ENCODE measurements at regions not wholly inside any gene's neighbourhood (a gene's known extent, or its start where the extent isn't known, plus 50 kb on each side); places are given as distances from the start of the nearest gene placed in this dataset.
"Not testable (repeated sequence)": the region's sequence is repeated elsewhere in the genome, so short reads cannot be mapped to it uniquely, and the experiment has no call there.

- DNase-seq (ENCODE audit: low spot score): peak; percentile 85
These were observed 167.7 kb downstream of the TOMM20 start for GRCh38 chr1:234960722-234961455.

GRCh38 chr1:234958706-234959657 lies 169.7 kb downstream of the TOMM20 start:
- DNase-seq (ENCODE audit: low spot score): no peak

GRCh38 chr1:234958066-234958705 lies 170.5 kb downstream of the TOMM20 start:
- DNase-seq (ENCODE audit: low spot score): no peak

GRCh38 chr1:234957330-234958065 lies 171.1 kb downstream of the TOMM20 start:
- peak; percentile 81 for DNase-seq (ENCODE audit: low spot score)

GRCh38 chr1:234956821-234957329 lies 171.8 kb downstream of the TOMM20 start:
- no peak for DNase-seq (ENCODE audit: low spot score)

GRCh38 chr1:234955107-234955731 lies 173.4 kb downstream of the TOMM20 start:
- DNase-seq (ENCODE audit: low spot score): peak; percentile 74

- DNase-seq (ENCODE audit: low spot score): no peak
These were observed 174.0 kb downstream of the TOMM20 start for GRCh38 chr1:234954613-234955012.

GRCh38 chr1:234953655-234954405 lies 174.8 kb downstream of the TOMM20 start:
- no peak for DNase-seq (ENCODE audit: low spot score)

- no peak for DNase-seq (ENCODE audit: low spot score)
These were observed 178.0 kb downstream of the TOMM20 start for GRCh38 chr1:234950598-234950997.

GRCh38 chr1:234949528-234949927 lies 179.1 kb downstream of the TOMM20 start:
- not testable (repeated sequence) for DNase-seq (ENCODE audit: low spot score)

- no peak for DNase-seq (ENCODE audit: low spot score)
These were observed 183.9 kb downstream of the TOMM20 start for GRCh38 chr1:234944439-234945344.

GRCh38 chr1:234943836-234944402 lies 184.7 kb downstream of the TOMM20 start:
- no peak for DNase-seq (ENCODE audit: low spot score)

GRCh38 chr1:234942879-234943506 lies 185.6 kb downstream of the TOMM20 start:
- DNase-seq (ENCODE audit: low spot score): no peak

- DNase-seq (ENCODE audit: low spot score): no peak
These were observed 186.7 kb downstream of the TOMM20 start for GRCh38 chr1:234942012-234942332.

- no peak for DNase-seq (ENCODE audit: low spot score)
These were observed 187.2 kb downstream of the TOMM20 start for GRCh38 chr1:234941321-234942011.

- DNase-seq (ENCODE audit: low spot score): no peak
These were observed 187.8 kb downstream of the TOMM20 start for GRCh38 chr1:234940841-234941240.

GRCh38 chr1:234938924-234939323 lies 189.7 kb downstream of the TOMM20 start:
- DNase-seq (ENCODE audit: low spot score): no peak

- DNase-seq (ENCODE audit: low spot score): no peak
These were observed 190.5 kb downstream of the TOMM20 start for GRCh38 chr1:234938135-234938534.
